GM21526 (cell line): ENCODE measurements at regions not wholly inside any gene's neighbourhood (a gene's known extent, or its start where the extent isn't known, plus 50 kb on each side); places are given as distances from the start of the nearest gene placed in this dataset.
"Not testable (repeated sequence)": the region's sequence is repeated elsewhere in the genome, so short reads cannot be mapped to it uniquely, and the experiment has no call there.

Experiments
- ATAC-seq: cut with Tn5 transposase; IDR thresholded peaks from one replicate; pipeline ENCODE4 v1.9.1; 2021; ENCODE audit warnings: moderate library complexity; ENCODE audit not compliant: unreplicated experiment, low FRiP score

GRCh38 chr4:117893207-117893606, 141.1 kb upstream of the NDST3 start:
- ATAC-seq: no peak

GRCh38 chr4:117898496-117898895, 135.8 kb upstream of the NDST3 start:
- ATAC-seq: no peak

- no peak for ATAC-seq
Measured at GRCh38 chr4:117900832-117901231, 133.5 kb upstream of the NDST3 start.

- ATAC-seq: no peak
Measured at GRCh38 chr4:117907646-117908045, 126.6 kb upstream of the NDST3 start.

- no peak for ATAC-seq
Measured at GRCh38 chr4:117908306-117909207, 125.7 kb upstream of the NDST3 start.

- no peak for ATAC-seq
Measured at GRCh38 chr4:117916728-117917127, 117.6 kb upstream of the NDST3 start.

GRCh38 chr4:117922311-117922710, 112.0 kb upstream of the NDST3 start:
- ATAC-seq: not testable (repeated sequence)

- ATAC-seq: not testable (repeated sequence)
Measured at GRCh38 chr4:117927823-117928222, 106.5 kb upstream of the NDST3 start.

GRCh38 chr4:117941611-117942010, 92.7 kb upstream of the NDST3 start:
- no peak for ATAC-seq

- no peak for ATAC-seq
Measured at GRCh38 chr4:117949621-117950020, 84.7 kb upstream of the NDST3 start.

GRCh38 chr4:117957571-117957970, 76.7 kb upstream of the NDST3 start:
- no peak for ATAC-seq

- no peak for ATAC-seq
Measured at GRCh38 chr4:117965622-117966021, 68.7 kb upstream of the NDST3 start.

GRCh38 chr4:117968606-117969005, 65.7 kb upstream of the NDST3 start:
- no peak for ATAC-seq

GRCh38 chr4:117971403-117971802, 62.9 kb upstream of the NDST3 start:
- ATAC-seq: no peak

- no peak for ATAC-seq
Measured at GRCh38 chr4:117983541-117984365, 50.5 kb upstream of the NDST3 start.

GRCh38 chr4:117984366-117984680, 50.0 kb upstream of the NDST3 start:
- ATAC-seq: no peak
